ENCODE measurements at regions not wholly inside any gene's neighbourhood (a gene's known extent, or its start where the extent isn't known, plus 50 kb on each side); places are given as distances from the start of the nearest gene placed in this dataset.
"Not testable (repeated sequence)": the region's sequence is repeated elsewhere in the genome, so short reads cannot be mapped to it uniquely, and the experiment has no call there.

DNA sequence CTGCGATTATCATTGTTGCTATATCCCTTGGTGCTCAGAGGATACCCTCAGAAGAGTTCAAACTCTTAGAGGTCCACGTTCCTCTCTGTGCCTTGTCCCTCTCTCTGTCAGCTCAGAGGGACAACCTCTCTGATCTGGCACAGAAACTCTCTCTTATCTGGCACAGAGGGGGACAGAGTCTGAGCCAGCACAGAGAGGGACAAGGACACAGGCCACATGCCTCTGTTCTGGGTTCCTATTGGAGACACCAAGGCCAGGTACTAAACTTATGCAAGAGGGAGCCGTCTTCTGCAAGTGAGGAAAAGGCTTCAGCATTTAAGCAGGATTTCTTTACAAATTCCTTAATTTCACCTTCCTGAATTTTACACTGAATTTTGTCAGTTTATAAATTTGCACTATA, 565.2 kb downstream of the TOX3 start:
- TF ChIP-seq, protein P1, sequence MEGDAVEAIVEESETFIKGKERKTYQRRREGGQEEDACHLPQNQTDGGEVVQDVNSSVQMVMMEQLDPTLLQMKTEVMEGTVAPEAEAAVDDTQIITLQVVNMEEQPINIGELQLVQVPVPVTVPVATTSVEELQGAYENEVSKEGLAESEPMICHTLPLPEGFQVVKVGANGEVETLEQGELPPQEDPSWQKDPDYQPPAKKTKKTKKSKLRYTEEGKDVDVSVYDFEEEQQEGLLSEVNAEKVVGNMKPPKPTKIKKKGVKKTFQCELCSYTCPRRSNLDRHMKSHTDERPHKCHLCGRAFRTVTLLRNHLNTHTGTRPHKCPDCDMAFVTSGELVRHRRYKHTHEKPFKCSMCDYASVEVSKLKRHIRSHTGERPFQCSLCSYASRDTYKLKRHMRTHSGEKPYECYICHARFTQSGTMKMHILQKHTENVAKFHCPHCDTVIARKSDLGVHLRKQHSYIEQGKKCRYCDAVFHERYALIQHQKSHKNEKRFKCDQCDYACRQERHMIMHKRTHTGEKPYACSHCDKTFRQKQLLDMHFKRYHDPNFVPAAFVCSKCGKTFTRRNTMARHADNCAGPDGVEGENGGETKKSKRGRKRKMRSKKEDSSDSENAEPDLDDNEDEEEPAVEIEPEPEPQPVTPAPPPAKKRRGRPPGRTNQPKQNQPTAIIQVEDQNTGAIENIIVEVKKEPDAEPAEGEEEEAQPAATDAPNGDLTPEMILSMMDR (IDR thresholded peaks at IDR 0.05), result no peak
- Histone ChIP-seq H3K27ac (no peak overlapping the region), H3K4me3 (ENCODE audit: low read depth in 1 of 2, low read length in 1 of 2) (no peak overlapping the region)

DNA sequence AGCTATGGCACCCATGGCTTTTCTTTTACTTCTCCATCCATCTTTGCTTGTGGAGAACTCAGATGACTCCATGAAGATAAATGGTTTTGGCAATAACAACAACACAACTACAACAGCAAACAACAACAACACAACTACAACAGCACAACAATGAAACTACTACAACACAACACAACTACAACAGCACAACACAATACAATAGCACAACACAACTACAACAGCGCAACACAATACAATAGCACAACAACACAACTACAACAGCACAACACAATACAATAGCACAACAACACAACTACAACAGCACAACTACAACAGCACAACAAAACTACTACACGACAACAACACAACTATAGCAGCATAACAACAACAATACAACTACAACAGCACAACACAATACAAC, 569.4 kb downstream of the TOX3 start:
- not testable (repeated sequence) for H3K27me3 ChIP-seq; H3K4me1 ChIP-seq (ENCODE audit: control insufficient read depth in 1 of 2, insufficient read depth in 1 of 2, low read depth in 1 of 2, low read length in 1 of 2); H3K36me3 ChIP-seq; H3K4me3 ChIP-seq (ENCODE audit: low read depth in 1 of 2, low read length in 1 of 2); H3K27ac ChIP-seq; H3K9me3 ChIP-seq

More for the DNA sequence above, 565.2 kb downstream of the TOX3 start:
- Histone ChIP-seq H3K36me3 (no peaks in the 10 kb centered on the region), H3K9me3 (no peaks in the 10 kb centered on the region), H3K4me1 (ENCODE audit: control insufficient read depth in 1 of 2, insufficient read depth in 1 of 2, low read depth in 1 of 2, low read length in 1 of 2) (no peaks in the 10 kb centered on the region), H3K27me3 (no peaks in the 10 kb centered on the region)

DNA sequence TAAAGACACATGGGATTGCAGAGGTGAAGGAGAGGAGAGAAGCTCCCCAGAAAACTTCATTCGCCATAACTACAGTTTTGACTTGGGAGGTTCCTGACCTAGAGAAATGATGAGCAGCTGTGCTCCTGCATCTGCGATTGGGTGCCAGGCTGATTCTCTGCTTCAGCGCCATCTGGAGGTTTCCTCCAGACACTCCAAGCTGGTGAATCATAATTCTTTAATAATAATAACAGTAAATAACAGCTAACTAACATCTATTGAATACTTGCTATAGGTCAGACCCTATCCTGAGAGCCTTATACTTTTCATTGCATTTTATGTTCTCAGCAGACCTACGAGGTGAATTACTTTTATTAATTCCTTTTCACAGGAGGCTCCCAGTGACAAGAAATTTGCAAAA, 575.8 kb downstream of the TOX3 start:
- H3K4me1 ChIP-seq (ENCODE audit: control insufficient read depth in 1 of 2, insufficient read depth in 1 of 2, low read depth in 1 of 2, low read length in 1 of 2), result no peaks in the 10 kb centered on the region
- no peaks in the 10 kb centered on the region for H3K9me3 ChIP-seq
- H3K27me3 ChIP-seq, result no peaks in the 10 kb centered on the region
- no peaks in the 10 kb centered on the region for H3K36me3 ChIP-seq
- H3K27ac ChIP-seq, result no peak overlapping the region
- TF ChIP-seq, protein P1 (IDR thresholded peaks at IDR 0.05), result no peak
- H3K4me3 ChIP-seq (ENCODE audit: low read depth in 1 of 2, low read length in 1 of 2), result no peak overlapping the region

DNA sequence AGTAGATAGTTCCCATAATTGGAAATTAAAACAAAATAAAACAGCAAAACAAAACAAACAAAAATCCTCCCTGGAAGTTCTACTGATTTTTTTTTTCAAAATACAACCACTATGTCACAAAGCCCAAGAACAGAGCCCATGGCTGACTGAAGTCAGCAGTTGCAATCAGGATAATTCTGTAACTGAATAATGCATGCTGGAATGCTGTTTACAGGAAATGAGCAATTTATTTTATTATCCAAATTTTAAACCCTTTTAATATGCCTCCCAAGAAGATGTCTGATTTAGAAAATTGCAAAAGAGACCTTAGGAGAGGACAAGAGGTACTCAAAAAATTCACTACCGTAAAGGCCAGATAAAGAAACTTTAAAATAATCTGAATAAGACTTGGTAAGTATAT, 578.2 kb downstream of the TOX3 start:
- Histone ChIP-seq H3K36me3 (no peaks in the 10 kb centered on the region), H3K27ac (no peak overlapping the region), H3K9me3 (no peaks in the 10 kb centered on the region), H3K27me3 (no peaks in the 10 kb centered on the region), H3K4me3 (ENCODE audit: low read depth in 1 of 2, low read length in 1 of 2) (no peak overlapping the region), H3K4me1 (ENCODE audit: control insufficient read depth in 1 of 2, insufficient read depth in 1 of 2, low read depth in 1 of 2, low read length in 1 of 2) (no peaks in the 10 kb centered on the region)
- TF ChIP-seq, protein P1 (IDR thresholded peaks at IDR 0.05), result no peak

DNA sequence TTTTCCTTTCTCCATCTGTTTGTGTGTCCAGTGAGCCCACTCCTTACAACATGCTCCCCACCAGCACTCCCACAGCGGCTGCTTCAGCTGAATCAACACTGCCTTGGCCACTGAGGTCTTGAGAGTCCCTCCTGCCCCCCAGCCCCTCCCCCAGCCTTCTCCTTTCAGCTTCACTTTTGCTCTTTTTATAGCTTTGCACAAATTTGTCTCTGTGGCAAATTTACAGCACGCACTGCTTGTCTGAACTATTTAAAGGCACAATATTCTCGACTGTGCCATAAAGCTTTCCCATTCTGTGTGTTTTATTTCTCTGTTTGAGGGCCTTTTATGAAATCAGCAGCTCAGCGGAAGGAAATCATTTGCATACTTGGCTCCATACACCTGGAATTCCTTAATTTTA, 579.3 kb downstream of the TOX3 start:
- H3K4me3 ChIP-seq (ENCODE audit: low read depth in 1 of 2, low read length in 1 of 2), result no peak overlapping the region
- TF ChIP-seq, protein P1 (IDR thresholded peaks at IDR 0.05), result no peak
- no peaks in the 10 kb centered on the region for H3K9me3 ChIP-seq
- H3K4me1 ChIP-seq (ENCODE audit: control insufficient read depth in 1 of 2, insufficient read depth in 1 of 2, low read depth in 1 of 2, low read length in 1 of 2), result no peaks in the 10 kb centered on the region
- no peak overlapping the region for H3K27ac ChIP-seq
- no peaks in the 10 kb centered on the region for H3K27me3 ChIP-seq
- H3K36me3 ChIP-seq, result no peaks in the 10 kb centered on the region

DNA sequence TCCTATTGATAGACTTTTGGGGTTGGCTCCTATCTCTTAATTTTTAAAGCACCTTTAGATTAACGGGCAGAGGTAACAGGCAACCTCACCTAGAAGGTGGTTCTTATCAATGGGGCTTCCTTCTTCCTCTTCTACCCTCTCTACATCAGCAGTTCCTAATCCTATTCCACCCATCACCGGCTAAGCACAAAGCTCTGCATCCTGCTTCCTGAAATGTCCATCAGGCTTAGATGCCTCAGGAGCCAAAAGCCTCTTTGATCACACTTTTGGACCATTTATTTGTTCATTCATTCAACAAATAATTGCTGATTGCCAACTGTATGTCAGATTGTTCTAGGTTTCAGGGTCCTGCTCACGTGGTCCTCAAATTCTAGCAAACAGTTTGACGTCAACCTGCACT, 586.0 kb downstream of the TOX3 start:
- no peaks in the 10 kb centered on the region for H3K9me3 ChIP-seq
- TF ChIP-seq, protein P1 (IDR thresholded peaks at IDR 0.05), result no peak

More for the DNA sequence above, 586.0 kb downstream of the TOX3 start:
- Histone ChIP-seq H3K36me3 (no peaks in the 10 kb centered on the region), H3K27ac (no peak overlapping the region), H3K4me1 (ENCODE audit: control insufficient read depth in 1 of 2, insufficient read depth in 1 of 2, low read depth in 1 of 2, low read length in 1 of 2) (no peaks in the 10 kb centered on the region), H3K4me3 (ENCODE audit: low read depth in 1 of 2, low read length in 1 of 2) (no peak overlapping the region), H3K27me3 (no peaks in the 10 kb centered on the region)
